NCI-H526 (cell line): ENCODE measurements at regions not wholly inside any gene's neighbourhood (a gene's known extent, or its start where the extent isn't known, plus 50 kb on each side); places are given as distances from the start of the nearest gene placed in this dataset.
A peak's percentile ranks its signal among the peaks of the same experiment; 100 is the strongest.
"Not testable (repeated sequence)": the region's sequence is repeated elsewhere in the genome, so short reads cannot be mapped to it uniquely, and the experiment has no call there.

Source experiments
- DNase-seq, 2 experiments: peaks; one replicate each; lab custom pipeline; 2025; lab: John Stamatoyannopoulos, UW

DNA sequence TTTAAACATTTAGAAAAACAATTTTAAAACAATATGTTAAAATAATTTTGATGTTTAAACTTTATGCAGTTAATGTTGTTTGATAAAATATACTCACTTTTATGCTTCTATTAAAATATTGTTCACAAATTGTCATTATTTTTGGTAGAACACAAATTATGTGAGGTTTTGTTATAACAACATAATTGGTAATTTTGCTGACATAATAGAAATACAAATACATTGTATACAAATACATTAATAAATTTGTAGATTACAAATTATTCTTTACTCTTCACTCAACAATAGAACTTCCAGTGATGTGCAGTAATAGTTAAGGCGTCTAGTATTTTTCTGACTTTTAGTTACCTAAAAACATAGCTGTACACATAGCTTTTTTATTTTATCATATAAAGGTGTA, 1472.4 kb upstream of the ADGRL3 start:
- no peak for DNase-seq

DNA sequence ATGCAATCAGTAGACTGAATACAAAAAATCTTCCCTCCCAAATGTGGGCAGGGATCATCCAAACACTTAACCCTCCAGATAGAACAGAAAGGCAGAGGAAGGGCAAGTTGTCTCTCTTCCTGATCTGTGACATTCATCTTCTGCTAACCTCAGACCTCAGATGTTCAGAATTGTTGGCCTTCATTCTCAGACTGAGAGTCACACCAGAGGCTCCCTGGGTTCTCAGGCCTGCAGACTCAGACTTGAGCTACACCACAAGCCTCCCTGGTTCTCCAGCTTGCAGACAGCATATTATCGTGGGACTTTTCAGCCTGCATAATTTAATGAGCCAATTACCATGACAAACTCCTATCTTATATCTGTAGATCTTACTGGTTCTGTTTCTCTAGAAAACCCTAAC, 1471.6 kb upstream of the ADGRL3 start:
- DNase-seq, result no peak

DNA sequence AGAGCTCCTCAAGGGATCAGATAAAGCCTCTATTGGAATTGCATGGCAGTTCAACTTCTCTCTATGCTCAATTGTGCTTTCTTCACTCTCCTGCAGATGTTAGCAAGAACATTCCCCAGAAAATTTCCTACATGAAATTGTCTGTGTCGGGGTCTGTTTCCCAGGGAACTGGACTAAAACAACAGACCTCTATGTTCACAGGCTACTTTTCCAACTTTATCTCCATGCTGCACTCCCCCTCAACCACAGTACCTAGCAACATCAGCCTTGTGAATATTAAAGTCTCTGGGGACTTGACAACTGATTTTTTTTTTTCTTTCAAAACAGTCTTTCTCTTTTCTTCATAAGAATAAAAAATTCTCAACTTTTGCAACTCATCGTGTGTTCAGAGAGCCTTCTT, 1470.8 kb upstream of the ADGRL3 start:
- no peak for DNase-seq

DNA sequence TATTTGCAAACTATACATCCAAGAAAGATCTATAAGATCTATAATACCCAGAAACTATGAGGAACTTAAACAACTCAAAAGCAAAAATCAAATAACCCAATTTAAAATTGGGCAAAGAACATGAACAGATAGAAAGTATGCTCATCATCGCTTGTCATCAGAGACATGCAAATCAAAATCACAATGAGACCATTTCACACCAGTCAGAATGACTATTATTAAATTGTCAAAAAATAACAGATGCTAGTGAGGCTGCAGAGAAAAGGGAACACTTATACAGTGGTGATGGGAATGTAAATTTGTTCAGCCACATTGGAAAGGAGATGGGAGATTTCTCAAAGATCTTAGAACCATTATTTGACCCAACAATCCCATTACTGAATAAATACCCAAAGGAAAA, 1451.7 kb upstream of the ADGRL3 start:
- DNase-seq, result no peak

DNA sequence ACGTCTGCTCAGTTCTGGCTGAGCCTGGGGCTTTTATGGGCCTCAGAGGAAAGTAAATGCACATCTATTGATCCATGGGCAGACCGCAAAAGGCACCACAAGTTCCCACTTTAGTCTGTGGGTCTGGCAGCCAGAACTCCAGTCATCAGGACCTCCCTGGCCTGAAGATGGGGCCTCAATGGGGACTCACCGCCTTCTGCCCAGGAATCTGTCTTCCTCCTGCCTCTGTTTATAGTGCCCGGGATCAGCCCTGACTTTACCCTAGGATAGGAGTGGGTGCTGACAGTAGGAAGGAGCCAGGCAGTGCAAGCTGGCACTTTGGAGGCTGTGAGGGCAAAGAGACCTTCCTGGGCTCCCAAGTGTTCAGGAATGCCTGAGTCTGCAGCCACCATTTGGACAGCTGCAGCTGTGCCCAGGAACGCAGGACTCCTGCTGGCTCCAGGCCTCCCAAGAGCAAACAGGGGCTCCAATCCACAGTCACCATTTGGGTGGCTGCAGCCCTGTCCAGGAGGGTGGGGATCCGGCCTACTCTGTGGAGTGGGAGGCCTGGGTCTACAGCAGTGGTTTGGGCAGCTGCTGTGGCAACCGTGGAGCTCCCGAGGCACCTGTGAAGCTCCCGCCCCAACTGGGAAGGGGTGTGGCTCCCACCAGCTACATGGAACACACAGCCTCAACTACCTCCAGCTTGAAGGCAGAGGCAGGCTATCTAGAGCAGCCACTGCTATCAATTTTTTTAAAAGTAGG, 1440.9 kb upstream of the ADGRL3 start:
- DNase-seq, result no peak

DNA sequence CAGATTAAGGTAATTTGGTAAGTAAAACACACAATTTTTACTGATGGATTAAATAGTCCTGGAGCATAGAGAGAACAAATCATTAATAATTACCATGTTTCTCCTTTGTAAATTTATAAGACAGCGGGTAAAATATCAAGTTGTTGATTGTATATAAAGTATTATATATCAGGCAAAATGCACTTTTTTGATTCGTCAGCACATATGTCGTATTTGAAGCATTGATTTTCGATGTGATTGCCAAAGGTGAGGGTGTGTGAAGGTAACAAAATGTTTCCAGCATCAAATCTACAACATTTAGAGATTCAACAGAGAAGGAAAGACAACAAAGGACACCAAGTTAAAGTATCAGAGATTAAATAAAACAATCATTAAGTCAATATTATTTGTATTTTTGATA, 1437.8 kb upstream of the ADGRL3 start:
- no peak for DNase-seq

DNA sequence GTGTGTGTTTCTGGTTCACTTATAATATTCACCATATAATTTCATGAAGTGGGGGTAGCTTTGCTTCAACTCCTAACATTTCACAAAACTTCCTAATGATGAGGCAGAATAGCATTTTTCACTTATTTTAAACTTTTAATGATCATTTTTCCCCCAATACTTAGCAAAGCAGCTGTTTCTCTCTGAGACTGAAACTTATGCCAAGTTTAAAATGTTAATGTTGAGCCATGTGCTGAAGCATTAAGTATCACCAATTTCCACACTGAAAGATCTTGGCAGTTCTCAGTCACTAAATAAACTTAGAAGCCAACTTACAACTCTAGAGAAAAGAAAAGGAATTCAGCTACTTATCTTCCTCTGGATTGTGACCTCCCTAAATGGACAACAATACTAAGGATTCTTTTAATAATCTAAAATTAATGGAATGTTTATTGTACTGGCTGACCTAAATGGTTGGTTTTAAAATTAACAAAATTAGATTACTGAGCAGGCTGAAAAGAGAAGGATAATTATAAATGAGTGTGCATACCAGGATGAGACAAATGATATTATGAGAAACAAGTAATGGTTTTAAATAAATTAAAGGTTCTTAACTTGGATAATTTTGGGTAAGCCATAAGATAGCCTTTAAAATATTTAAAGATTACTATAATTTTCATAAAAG, 1429.4 kb upstream of the ADGRL3 start:
- DNase-seq, result no peak

DNA sequence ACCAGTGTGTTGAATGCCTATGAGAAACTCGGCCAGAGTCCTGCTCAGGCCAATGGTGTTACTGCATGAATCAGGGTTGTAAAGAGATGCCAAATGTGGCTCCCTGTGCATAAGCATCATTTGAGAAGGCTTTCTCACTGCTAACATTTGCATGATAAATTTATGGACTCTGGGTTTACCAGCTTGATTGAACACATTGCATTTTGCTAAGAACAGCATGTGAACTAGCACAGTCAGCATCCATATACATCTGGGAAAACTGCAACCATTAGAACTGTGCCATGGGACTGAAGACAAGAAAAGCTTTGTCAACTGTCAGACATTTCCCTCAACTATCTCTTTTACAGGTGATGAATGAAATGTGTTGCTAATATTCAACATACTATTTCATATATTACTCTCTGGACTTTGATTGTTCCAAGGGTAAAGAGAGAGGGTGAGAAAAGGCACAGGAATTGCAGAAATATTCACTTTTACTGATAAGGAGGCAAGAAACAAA, 1427.4 kb upstream of the ADGRL3 start:
- DNase-seq, result no peak

DNA sequence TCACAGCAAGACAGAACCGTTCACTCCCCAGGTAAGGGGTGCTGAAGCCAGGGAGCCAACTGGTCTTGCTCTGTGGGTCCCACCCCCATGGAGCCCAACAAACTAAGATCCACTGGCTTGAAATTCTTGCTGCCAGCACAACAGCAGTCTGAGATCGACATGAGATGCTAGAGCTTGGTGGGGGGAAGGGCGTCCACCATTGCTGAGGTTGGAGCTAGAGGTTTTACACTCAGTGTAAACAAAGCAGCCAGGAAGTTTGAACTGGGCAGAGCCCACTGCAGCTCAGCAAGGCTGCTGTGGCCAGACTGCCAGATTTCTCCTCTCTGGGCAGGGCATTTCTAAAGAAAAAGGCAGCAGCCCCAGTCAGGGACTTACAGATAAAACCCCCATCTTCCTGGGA, 1419.9 kb upstream of the ADGRL3 start:
- not testable (repeated sequence) for DNase-seq

DNA sequence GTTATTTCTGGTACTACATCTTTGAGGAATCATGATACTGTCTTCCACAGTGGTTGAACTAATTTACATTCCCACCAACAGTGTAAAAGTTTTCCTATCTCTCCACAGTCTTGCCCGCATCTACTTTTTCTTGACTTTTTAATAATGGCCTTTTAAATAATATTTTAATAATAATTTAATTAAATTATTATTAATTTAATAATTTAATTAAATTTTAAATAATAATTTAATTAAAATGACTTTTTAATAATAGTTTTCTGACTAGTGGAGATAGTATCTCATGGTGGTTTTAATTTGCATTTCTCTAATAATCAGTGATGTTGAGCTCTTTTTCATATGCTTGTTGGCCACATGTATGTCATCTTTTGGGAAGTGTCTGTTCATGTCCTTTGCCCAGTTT, 1395.0 kb upstream of the ADGRL3 start:
- no peak for DNase-seq

DNA sequence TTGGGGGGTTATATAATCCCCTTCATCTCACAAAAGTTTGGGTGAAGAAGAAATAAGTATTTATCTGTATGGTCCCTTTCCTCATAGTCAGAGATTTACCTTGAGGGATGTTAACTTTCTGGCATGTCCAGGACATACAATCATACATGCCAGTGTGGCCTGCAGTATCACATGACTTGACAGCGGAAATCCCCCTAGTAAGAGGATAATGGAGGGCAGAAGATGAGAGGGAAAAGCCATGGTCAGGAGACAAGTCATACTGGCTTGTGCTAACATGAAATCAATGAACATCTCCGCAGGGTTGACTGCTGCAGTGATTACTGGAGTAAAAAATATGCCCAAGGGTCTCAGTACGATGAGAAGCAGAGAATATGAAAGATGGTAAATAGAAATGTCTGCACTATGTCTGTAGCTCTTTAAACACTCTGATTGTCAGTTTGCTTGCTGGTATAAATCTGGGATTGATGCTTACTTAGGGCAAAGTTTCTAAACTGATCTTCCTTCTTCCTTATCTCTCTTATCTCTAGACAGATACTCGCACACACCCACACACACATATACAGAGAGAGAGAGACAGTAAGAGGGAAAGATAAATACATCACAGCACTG, 1385.6 kb upstream of the ADGRL3 start:
- DNase-seq, result no peak

DNA sequence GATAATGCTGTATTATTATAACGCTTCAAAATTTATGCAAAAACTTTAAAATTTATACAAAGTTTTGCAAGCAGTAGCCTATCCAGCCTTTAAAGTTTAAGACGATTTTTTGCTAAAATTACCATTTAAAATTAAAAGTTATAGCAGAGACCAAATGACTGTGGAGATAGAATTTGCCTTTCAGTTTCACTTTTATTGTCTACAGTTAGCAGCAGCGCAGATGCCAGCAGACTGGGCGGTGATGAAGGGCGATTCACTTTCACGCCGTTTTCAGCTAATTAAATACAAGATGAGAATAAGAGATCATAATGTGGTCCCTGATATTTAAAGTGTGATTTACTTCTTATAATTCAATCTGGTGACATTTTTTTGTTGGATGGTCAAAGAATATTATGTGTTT, 1381.5 kb upstream of the ADGRL3 start:
- DNase-seq, result peak in 1 of 2 experiments; percentile 1

DNA sequence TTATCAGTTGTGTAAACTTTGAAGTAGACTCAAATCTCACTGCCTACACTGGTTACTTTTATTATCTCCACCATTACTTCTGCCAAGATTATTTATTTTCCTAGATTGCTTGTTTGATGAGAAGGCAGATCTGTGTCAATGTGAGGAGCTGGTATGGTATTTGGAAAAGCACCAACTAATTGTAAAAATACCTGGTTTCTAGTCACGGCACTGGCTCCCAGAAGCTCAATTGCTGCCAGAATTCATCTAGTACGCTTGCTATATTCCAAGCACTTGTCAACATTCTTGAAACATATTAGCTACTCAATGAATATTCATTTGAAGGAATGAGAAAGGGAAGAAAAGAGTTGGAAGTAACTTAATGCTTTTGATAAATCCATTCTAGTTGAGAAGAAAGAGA, 1376.8 kb upstream of the ADGRL3 start:
- no peak for DNase-seq

DNA sequence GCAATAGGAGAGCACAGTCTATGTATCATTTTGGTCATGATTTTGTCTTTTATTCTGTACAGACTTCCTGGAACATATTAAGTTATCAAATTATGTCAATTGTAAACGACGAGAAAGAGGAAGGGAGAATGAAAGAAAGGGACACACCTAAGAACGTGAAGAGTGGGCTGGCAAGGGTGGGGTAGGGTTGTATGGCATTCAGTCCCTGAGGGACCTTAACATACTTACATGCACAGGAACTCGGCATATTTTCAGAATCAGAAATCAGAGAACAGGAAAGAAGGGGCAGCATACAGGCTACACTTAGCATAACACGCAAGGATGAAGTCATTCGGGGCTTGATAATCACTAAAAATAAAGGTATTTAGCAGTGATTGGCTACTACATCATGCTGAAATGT, 1375.0 kb upstream of the ADGRL3 start:
- DNase-seq, result no peak

DNA sequence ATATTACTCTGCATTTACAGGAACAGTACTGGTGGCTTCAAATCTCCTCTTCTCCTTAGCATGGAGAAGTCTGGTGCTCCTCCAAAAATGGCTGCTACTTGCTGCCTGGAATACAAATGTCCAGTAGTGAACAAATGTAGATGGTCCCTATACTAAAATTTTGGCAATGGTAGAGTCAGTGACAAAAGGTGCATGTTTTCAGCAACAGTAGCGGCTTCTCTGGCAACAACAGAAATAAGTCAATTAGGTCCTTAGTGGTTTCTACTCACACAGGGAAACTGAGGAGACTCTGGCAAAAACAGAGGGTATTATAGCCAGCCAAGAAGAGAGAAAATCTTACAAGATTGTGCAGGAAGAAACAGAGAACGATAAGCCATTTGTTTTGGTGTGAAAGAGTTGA, 1368.4 kb upstream of the ADGRL3 start:
- no peak for DNase-seq

DNA sequence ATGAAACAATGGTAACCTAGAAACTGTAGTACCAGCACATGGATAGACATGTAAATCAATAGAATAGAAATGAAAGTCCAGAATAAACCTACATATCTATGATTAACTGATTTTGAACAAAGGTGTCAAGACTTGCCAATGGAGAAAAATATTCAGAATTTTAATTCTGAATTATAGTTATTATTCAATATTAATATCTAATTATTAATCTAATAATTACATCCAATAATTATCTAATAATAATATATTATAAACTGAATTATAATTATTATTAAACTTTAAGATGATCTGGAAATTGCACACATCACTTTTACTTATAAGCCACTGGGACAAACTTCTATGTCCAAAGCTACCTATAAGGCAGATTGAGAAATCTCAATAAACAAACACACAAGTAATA, 1365.2 kb upstream of the ADGRL3 start:
- no peak for DNase-seq

DNA sequence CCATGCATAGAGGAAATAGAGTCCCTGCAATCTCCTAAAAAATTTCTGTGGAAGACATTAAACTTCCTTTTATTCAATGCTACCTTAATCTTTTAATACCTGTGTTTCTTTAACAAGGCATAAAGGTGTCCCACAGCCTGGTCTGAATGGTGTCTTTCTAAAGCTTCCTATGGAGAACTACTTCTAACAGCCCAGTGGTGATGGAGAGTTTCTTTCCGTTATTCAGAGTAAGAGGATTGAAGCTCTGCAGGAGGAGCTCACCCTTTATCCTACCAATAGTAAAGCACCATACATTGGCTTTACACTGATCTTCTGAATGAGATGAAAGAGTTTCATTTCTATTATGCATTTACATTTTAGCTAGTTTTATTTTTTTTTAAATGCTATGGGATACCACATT, 1362.4 kb upstream of the ADGRL3 start:
- DNase-seq, result no peak

DNA sequence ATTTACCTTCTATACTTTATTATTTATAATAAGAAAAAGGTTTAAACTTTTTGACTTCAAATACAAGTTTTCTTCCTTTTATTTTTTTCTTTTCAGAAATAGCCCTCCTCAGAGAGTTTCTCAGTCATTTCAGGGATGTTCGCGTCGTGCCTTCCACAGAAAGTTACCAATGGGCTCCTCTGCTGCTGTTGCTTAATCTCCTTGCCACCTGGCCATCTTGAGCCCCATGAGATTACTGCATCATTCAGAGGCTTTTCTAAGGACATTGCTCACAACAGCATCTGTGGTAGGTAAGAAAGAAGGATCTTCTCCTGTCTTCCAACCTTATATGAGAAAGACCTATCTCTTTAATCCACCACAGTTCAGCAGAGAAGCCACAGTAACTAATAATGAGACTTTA, 1361.9 kb upstream of the ADGRL3 start:
- no peak for DNase-seq

DNA sequence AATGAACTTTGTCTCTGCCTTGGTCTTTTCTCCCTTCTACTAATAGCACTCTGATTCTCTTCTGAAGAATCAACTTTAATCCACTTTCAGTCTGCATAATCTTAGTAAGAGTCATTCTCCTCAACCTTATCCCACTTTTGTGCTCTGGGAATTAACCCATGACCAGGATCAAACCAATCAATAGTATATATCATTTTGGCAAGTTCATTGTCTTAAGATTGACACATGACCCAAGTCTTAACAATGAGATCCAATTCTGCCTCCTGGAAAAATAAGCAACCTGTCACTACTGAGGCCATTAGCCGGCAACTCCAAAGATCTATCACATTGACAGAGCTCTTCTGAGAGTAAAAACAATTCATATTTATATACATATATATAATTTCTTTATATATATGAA, 1358.4 kb upstream of the ADGRL3 start:
- no peak for DNase-seq

DNA sequence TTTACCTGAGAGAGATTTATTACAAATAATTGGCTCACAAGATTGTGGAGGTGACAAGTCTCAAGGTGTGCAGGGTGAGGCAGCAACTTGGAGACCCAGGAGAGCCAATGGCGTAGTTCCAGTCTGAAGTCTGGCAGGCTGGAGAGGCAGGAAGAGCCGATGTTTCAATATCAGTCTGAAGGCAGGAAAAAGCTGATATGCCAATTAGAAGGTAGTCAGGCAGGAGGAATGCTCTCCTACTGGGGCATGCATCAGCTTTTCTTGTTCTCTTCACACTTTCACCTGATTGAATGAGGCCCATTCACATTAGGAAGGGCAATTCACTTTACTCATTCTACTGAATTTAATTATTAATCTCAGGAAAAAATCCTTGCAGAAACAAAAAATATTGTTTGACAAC, 1351.7 kb upstream of the ADGRL3 start:
- DNase-seq, result no peak

DNA sequence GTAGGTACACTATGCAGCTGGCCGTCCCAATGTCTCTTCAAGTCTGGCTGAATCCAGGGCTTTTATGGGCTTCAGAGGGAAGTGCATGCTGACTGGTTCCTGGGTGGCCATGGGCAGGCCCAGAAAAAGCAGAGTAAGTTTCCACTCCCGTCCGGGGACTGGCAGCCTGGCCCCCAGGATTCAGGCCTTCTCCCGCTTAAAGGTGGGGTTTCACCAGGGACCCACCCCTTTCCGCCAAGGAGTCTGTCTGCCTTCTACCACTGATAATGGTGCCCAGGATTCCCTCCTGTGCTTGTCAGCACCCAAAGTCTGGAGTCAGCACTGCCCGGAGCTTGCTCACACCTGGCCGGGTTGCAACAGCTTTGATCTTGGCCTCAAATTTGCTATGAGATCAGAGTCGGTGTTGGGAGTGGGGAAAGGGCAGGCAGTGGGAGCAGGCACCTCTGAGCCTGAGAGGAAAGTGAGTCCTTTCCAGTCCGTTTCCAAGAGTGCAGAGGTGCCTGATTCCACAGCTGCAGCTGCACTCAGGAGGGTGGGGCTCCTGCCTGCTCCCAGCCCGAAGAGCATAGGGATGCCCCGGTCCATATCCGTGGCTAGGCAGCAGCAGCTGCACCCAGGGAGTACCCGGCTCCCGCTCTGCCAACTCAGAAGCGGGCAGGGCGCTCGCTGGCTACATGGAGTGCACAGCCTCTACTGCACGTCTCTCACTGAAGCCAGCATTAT, 1344.3 kb upstream of the ADGRL3 start:
- DNase-seq, result no peak

DNA sequence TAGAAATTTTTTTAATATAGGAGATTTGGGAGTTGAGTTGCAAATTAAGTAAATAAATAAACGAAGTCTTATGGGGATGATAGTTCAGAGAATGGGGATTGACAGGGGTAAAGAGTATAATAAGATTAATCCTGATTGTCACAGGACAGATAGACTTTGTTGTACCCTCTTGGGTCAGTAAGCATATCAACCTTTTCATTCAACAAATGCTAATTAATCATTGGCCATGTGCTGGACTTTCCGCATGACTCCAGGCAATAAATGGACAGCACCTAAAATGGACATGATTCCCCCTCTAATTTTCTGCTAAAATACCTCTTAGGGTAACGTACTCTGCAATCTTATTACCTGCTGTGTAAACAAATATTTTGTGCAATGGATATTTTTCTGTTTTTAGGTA, 1331.1 kb upstream of the ADGRL3 start:
- no peak for DNase-seq

DNA sequence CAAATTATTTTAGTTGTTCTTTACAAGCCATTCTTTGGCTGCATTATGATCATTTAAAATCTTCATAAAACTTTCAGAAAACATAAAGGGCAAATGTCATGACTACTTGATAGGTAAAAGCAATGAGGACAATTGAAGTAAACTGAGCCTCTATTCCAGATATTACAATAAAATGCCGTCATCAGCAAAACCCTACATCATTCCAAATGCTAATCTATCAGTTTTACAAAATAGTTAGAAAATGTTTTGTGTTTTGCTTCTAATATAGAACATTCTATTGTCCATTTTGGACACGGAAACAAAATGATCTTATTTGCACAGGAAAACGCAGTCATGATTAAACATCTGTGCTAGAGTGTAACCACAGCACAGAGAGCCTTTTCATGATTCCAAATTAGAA, 1330.6 kb upstream of the ADGRL3 start:
- DNase-seq, result no peak
